ENCODE measurements at regions not wholly inside any gene's neighbourhood (a gene's known extent, or its start where the extent isn't known, plus 50 kb on each side); places are given as distances from the start of the nearest gene placed in this dataset.

- Histone ChIP-seq H3K4me3 (no peak overlapping the region), H3K9me3 (no peaks in the 10 kb centered on the region), H3K36me3 (no peaks in the 10 kb centered on the region), H3K27me3 (no peaks in the 10 kb centered on the region)
- DNase-seq: no peak
These were observed 131.2 kb downstream of the PFKFB3 start for GRCh38 chr10:6333973-6334372.

DNA sequence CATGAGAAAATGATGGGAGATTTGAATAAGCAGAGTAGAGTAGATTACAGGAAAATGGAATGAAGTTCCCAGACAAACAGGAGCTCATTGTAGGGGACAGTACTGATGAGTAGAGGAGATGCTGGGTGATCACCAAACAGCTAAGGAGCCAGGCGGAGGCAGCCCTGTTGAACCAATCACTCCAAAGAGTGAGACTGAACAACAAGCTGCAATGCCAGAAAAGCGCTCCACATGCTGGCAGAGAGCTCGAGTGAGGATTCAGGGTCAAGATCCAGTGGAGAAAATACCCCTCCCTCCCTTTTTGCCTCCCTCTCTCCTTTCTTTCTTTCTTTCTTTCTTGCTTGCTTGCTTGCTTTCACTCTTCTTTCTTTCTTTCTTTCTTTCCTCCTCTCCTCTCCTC lies 133.3 kb downstream of the PFKFB3 start:
- no peaks in the 10 kb centered on the region for H3K36me3 ChIP-seq
- H3K27me3 ChIP-seq: no peaks in the 10 kb centered on the region
- no peak overlapping the region for H3K4me3 ChIP-seq
- no peaks in the 10 kb centered on the region for H3K9me3 ChIP-seq
- no peak for DNase-seq

DNA sequence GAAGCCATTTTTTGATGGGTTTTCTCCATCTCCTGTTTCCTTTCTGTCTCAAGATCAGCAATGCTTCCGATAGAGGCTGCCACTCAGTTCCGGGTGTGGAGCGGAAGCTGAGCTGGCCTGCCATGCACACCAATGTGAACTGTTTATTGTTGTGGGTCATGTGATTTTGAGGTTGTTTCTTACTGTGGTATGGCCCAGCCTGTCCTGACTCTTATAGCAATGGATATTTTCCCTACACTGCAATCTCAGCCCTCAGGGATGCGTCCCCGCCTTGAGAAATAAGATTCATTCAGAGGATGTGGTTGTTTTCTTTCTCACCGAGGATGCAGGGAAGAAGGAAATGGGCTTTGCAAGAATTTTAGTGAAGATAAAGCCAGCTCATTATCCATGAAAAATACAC lies 134.7 kb downstream of the PFKFB3 start:
- no peak for DNase-seq
- Histone ChIP-seq H3K36me3 (no peaks in the 10 kb centered on the region), H3K27me3 (no peaks in the 10 kb centered on the region), H3K9me3 (no peaks in the 10 kb centered on the region), H3K4me3 (no peak overlapping the region)

- Histone ChIP-seq H3K4me3 (no peak overlapping the region), H3K36me3 (no peaks in the 10 kb centered on the region), H3K27me3 (no peaks in the 10 kb centered on the region), H3K9me3 (no peaks in the 10 kb centered on the region)
- no peak for DNase-seq
These were observed 135.6 kb downstream of the PFKFB3 start for GRCh38 chr10:6338361-6338760.

DNA sequence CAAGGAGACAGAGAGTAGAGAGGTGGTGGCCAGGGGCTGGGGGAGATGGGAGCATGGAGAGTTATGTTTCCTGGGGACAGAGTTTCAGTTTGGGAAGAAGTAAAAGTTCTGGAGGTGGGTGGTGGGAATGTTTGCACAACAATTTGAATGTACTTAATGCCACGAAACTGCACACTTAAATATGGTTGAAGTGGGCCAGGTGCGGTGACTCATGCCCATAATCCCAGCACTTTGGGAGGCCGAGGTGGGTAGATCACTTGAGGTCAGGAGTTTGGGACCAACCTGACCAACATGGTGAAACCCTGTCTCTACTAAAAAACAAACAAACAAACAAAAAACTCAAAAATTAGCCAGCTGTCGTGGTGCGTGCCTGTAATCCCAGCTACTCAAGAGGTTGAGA lies 137.2 kb downstream of the PFKFB3 start:
- no peaks in the 10 kb centered on the region for H3K27me3 ChIP-seq
- H3K36me3 ChIP-seq: no peaks in the 10 kb centered on the region
- no peak overlapping the region for H3K4me3 ChIP-seq
- no peak for DNase-seq
- no peaks in the 10 kb centered on the region for H3K9me3 ChIP-seq

DNA sequence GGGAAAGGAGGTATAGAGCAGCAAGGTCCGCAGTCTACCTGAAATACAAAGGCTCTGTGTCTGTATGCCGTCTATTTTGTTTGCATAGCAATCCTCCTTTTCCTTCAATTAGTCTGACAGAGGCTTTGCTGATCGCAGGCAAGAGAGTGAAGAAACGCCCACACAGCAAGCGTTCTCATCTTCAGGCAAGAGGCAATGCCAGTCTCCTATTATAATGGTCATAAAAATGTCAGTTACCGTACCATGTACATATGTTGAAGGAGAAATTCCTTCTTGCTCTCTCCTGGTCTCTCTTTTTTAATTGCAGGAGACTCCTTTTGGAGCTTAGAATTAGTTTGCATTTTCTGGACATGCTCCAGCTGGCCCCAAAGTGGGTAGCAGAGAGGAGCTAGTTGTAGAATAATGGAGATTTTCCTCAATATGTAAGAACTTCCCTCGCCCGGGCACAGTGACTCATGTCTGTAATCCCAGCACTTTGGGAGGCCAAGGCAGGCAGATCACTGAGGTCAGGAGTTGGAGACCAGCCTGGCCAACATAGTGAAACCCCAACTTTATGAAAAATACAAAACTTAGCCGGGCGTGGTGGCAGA lies 139.5 kb downstream of the PFKFB3 start:
- no peak overlapping the region for H3K4me3 ChIP-seq
- no peaks in the 10 kb centered on the region for H3K9me3 ChIP-seq
- DNase-seq: peak; percentile 75
- H3K27me3 ChIP-seq: no peaks in the 10 kb centered on the region
- H3K36me3 ChIP-seq: no peaks in the 10 kb centered on the region

- no peaks in the 10 kb centered on the region for H3K36me3 ChIP-seq
- H3K4me3 ChIP-seq: no peak overlapping the region
- no peaks in the 10 kb centered on the region for H3K9me3 ChIP-seq
- peak; percentile 10 for DNase-seq
- H3K27me3 ChIP-seq: no peaks in the 10 kb centered on the region
These were observed 140.7 kb downstream of the PFKFB3 start for GRCh38 chr10:6343305-6344010.

DNA sequence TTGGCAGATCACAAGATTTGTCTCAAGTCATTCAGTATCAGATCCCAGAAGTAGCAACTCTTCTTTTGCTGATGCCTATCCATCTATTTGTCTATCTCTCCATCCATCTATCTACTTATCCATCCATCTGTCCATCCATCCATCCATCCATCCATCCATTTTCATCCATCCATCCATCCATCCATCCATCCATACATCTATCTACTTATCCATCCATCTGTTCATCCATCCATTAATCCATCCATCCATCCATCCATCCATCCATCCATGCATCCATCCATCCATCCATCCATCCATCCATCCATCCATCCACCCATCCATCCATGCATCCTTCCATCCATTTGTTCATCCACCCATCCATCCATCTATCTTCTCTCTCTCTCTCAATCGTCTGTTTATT lies 142.7 kb downstream of the PFKFB3 start:
- no peak for DNase-seq
- Histone ChIP-seq H3K36me3 (no peaks in the 10 kb centered on the region), H3K9me3 (no peaks in the 10 kb centered on the region), H3K4me3 (no peak overlapping the region), H3K27me3 (no peaks in the 10 kb centered on the region)

- H3K27me3 ChIP-seq: no peaks in the 10 kb centered on the region
- no peak for DNase-seq
- no peaks in the 10 kb centered on the region for H3K36me3 ChIP-seq
- no peak overlapping the region for H3K4me3 ChIP-seq
- H3K9me3 ChIP-seq: no peaks in the 10 kb centered on the region
These were observed 143.9 kb downstream of the PFKFB3 start for GRCh38 chr10:6346631-6347030.

GRCh38 chr10:6347391-6347951 lies 144.7 kb downstream of the PFKFB3 start:
- no peak for DNase-seq
- Histone ChIP-seq H3K4me3 (no peak overlapping the region), H3K27me3 (no peaks in the 10 kb centered on the region), H3K9me3 (no peaks in the 10 kb centered on the region), H3K36me3 (no peaks in the 10 kb centered on the region)

GRCh38 chr10:6348096-6348874 lies 145.6 kb downstream of the PFKFB3 start:
- no peak overlapping the region for H3K4me3 ChIP-seq
- DNase-seq: no peak
- H3K27me3 ChIP-seq: no peaks in the 10 kb centered on the region
- H3K36me3 ChIP-seq: no peaks in the 10 kb centered on the region
- H3K9me3 ChIP-seq: no peaks in the 10 kb centered on the region

- Histone ChIP-seq H3K36me3 (no peaks in the 10 kb centered on the region), H3K9me3 (no peaks in the 10 kb centered on the region), H3K27me3 (no peaks in the 10 kb centered on the region), H3K4me3 (no peak overlapping the region)
- no peak for DNase-seq
These were observed 147.3 kb downstream of the PFKFB3 start for GRCh38 chr10:6349846-6350535.

DNA sequence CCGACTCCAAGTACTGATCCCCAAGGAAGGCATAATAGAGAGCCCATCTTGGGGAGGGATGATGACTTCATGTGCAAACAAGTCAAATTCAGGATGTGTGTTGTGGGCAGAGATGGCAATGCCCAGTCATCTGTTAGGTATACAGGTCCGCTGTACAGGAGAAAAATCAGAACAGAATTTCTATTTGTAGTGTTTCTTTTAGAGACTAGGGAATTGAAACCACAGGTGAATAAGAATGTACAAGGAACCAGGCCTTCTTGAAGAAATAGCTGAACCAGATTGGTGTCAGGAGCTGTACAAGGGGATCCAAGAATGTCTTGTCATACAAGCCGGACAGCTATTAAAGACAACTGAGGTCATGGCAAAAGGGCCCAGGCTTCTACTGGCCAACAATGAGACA lies 147.9 kb downstream of the PFKFB3 start:
- Histone ChIP-seq H3K27me3 (no peaks in the 10 kb centered on the region), H3K9me3 (no peaks in the 10 kb centered on the region), H3K4me3 (no peak overlapping the region), H3K36me3 (no peaks in the 10 kb centered on the region)
- DNase-seq: no peak

DNA sequence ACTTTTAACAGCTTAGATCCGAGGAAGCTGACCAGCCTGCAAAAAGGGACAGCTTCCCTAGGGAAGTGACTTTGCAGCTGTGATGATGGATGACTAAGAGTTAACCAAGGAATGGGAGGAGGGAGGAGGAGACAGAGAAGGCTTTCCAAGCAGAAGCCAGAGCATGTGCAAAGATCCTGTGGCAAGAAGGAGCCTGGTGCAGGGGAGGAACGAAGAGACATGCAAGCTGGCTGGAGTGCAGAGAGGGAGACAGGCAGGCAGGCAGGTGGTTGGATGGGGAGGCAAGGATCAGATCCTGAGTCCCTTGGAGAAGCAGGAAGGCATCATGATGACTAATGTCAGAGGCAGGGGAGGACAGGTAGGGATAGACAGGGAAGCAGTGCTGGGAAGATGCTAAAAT lies 148.8 kb downstream of the PFKFB3 start:
- no peak for DNase-seq
- Histone ChIP-seq H3K9me3 (peaks cover 4% of the 10 kb centered on the region), H3K27me3 (no peaks in the 10 kb centered on the region), H3K36me3 (no peaks in the 10 kb centered on the region), H3K4me3 (no peak overlapping the region)

- Histone ChIP-seq H3K27me3 (no peaks in the 10 kb centered on the region), H3K9me3 (peaks cover 5% of the 10 kb centered on the region), H3K36me3 (no peaks in the 10 kb centered on the region), H3K4me3 (no peak overlapping the region)
- no peak for DNase-seq
These were observed 150.8 kb downstream of the PFKFB3 start for GRCh38 chr10:6353526-6353925.

GRCh38 chr10:6354168-6354772 lies 151.5 kb downstream of the PFKFB3 start:
- no peaks in the 10 kb centered on the region for H3K36me3 ChIP-seq
- H3K9me3 ChIP-seq: peaks cover 5% of the 10 kb centered on the region
- no peak for DNase-seq
- no peak overlapping the region for H3K4me3 ChIP-seq
- no peaks in the 10 kb centered on the region for H3K27me3 ChIP-seq
